NT2/D1 (cell line): ENCODE measurements at regions not wholly inside any gene's neighbourhood (a gene's known extent, or its start where the extent isn't known, plus 50 kb on each side); places are given as distances from the start of the nearest gene placed in this dataset.

Experiments used
- SUZ12 ChIP-seq: IDR thresholded peaks from 2 replicates; pipeline ENCODE4 v1.6.1; 2011; ENCODE audit not compliant: insufficient read length, insufficient read depth; ENCODE audit errors: extremely low read depth
- YY1 ChIP-seq: IDR thresholded peaks from 2 replicates; pipeline ENCODE4 v1.6.1; 2011; ENCODE audit not compliant: insufficient read length, insufficient read depth

DNA sequence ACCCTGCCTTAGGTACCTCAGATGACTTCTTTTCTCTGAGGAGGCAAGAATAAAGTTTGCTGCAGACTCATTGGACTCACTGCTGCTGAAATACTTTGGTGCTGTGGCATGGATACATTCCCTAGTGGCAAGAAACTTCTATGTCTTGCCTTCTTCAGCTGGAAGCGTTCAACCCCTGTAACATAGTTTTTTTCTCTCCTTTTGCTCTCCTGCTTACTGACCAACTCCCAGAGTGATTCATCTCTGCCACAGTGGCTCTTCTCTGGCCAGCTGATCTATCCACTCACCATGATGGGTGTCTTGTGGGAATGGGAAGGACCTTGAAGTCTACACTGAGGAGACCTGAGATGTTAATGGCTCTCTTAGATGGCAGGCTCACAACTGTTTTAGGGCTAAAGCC is 309.3 kb upstream of the LRRTM4 start:
- TF ChIP-seq SUZ12 (no peak), YY1 (no peak)
